ENCODE measurements at regions not wholly inside any gene's neighbourhood (a gene's known extent, or its start where the extent isn't known, plus 50 kb on each side); places are given as distances from the start of the nearest gene placed in this dataset.
A peak's percentile ranks its signal among the peaks of the same experiment; 100 is the strongest.

GRCh38 chr22:34055525-34056200 is 135.4 kb upstream of the LARGE1 start:
- no peak for DNase-seq (ENCODE audit: low spot score)

DNA sequence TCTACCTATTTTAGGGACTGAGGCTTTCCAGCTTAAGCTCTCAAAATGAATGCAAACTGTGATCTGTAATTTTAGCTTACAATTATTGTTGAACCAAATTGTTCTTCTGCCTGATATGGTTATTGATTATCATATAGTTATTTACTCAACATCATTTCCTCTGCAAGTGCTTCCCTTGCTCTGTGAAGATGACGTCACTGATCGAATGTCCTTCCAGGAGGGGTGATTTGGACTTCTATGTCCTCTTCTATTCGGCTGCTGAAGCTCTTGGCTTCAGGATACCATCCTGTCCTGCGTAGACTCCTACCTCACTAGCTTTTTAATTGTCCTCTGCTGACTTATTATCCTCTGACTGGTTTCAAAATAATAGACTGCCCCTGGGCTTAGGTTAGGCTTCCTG is 137.4 kb upstream of the LARGE1 start:
- no peak for DNase-seq (ENCODE audit: low spot score)

DNA sequence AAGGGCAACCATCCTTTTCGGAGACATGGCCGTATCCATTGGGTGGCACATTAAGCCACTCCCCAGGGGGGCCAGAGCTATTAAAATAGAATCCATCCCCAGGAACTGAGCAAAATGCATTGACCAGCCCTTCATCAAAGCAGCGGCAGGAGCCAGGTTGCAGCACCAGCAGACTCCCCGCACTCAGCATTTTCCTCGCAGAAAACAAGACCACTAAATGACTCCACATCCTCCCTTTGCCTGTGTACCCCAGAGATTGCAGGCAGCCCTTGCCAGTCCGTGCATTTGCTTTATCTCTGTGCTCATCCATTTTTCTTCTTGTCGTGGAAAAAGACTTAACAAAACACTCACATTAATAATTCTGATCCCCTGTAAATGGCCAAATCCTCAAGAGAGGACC is 144.4 kb upstream of the LARGE1 start:
- no peak for DNase-seq (ENCODE audit: low spot score)

DNA sequence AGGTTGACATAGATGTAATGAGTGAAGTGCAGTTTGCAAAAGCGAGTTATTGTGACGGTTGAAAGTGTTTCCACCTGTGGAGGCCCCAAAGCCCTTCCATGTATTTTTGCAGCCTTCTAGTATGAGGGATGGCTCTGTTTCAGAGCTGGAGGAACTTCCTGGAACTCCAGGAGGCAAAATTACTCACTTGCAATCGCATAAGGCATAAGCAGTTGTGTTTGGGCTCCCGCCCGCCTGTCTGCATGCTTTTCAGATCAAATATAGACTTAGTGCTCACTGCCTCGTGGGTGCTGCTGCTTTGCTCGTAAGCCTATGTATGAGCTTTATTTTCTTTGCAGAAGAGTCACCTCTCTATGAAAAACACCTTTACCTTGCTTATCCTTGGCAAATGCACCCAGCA is 146.8 kb upstream of the LARGE1 start:
- no peak for DNase-seq (ENCODE audit: low spot score)

GRCh38 chr22:34068001-34068400 is 147.7 kb upstream of the LARGE1 start:
- no peak for DNase-seq (ENCODE audit: low spot score)

- no peak for DNase-seq (ENCODE audit: low spot score)
Measured at GRCh38 chr22:34070051-34070450, 149.8 kb upstream of the LARGE1 start.

DNA sequence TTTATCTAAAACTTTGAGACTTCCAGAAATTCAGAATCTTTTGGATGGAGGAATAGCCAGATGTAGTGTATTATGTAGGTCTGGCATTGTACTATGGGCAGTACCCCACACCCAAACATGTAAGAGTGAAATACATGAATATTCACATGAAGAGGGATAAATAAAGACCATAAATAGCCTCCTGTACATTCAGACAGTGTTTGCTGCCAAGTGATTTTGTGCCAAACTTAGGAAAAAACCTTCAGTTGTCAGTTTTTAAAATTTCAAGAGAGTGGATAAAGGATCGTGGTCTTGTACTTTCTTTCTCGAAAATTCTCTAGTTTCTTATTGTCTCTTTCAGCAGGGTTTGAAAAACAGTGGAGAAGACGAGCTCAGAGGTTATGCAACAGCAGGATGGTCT is 150.3 kb upstream of the LARGE1 start:
- no peak for DNase-seq (ENCODE audit: low spot score)

- no peak for DNase-seq (ENCODE audit: low spot score)
Measured at GRCh38 chr22:34072585-34072984, 152.3 kb upstream of the LARGE1 start.

GRCh38 chr22:34080433-34080832 is 160.2 kb upstream of the LARGE1 start:
- DNase-seq (ENCODE audit: low spot score), result no peak

GRCh38 chr22:34096770-34097169 is 176.5 kb upstream of the LARGE1 start:
- no peak for DNase-seq (ENCODE audit: low spot score)

DNA sequence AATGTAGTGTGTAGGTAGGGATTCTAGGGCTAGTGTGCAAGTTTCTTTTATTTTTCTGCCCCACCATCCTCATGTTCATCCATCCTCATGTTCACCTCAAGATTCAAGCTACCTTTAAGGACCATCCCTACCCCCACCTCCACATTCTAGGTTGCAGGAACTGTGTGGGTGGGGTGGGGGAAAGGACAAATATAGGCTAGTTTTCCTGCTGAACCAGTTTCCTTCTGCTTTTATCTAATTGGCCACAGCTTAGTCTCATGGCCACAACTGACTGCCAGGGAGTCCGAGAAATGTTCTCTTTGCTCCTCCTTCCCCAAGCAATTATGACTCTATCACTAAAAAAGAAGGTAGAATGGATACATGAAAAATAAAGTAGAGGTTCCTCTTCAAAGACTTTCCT is 179.0 kb upstream of the LARGE1 start:
- DNase-seq (ENCODE audit: low spot score), result no peak

DNA sequence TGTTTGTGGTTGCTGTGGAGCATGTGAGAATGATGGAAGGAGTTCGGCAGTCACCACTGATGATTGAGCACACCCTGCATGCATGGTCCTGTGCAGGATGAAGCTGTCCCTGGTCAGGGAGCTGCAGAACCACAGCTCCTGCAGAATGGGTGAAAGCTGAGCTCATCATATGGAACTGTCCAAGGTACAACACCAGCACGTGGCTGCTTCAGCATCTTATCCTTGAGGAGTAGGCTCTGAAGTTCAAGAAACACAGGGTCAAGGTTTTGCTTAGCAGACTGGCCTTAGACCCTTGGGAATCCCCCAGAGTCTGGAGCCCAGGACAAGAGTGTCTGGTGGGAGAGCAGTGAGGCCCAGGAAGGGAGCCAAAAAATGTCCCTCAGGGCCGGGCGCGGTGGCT is 182.4 kb upstream of the LARGE1 start:
- DNase-seq (ENCODE audit: low spot score), result no peak

GRCh38 chr22:34105461-34106062 is 185.3 kb upstream of the LARGE1 start:
- peak; percentile 50 for DNase-seq (ENCODE audit: low spot score)

DNA sequence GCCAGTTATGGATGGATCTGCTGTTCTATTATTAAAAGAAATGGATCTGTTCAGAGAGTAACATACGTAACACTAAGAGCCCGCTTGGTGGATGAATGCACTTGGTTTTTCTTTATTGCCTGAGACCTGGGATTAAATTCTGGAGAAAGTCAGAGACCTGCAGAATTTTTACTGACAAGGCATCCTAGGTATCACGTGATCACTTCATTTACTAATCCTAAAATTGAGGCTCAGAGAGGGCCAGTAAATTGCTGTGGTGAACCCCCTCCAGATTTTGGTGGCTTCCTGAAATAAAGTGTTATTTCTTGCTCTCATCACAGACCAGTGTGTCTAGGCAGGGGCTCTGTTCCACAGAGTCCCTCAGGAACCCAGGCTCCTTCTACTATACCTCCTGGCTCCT is 187.9 kb upstream of the LARGE1 start:
- no peak for DNase-seq (ENCODE audit: low spot score)

- peak; percentile 69 for DNase-seq (ENCODE audit: low spot score)
Measured at GRCh38 chr22:34111210-34111824, 191.0 kb upstream of the LARGE1 start.

GRCh38 chr22:34113381-34113780 is 193.1 kb upstream of the LARGE1 start:
- DNase-seq (ENCODE audit: low spot score), result no peak

- no peak for DNase-seq (ENCODE audit: low spot score)
Measured at GRCh38 chr22:34114406-34114805, 194.1 kb upstream of the LARGE1 start.

GRCh38 chr22:34115722-34116121 is 195.4 kb upstream of the LARGE1 start:
- DNase-seq (ENCODE audit: low spot score), result no peak

- no peak for DNase-seq (ENCODE audit: low spot score)
Measured at GRCh38 chr22:34116126-34116525, 195.8 kb upstream of the LARGE1 start.

GRCh38 chr22:34122042-34122441 is 201.8 kb upstream of the LARGE1 start:
- DNase-seq (ENCODE audit: low spot score), result no peak

- no peak for DNase-seq (ENCODE audit: low spot score)
Measured at GRCh38 chr22:34129691-34130486, 209.6 kb upstream of the LARGE1 start.

DNA sequence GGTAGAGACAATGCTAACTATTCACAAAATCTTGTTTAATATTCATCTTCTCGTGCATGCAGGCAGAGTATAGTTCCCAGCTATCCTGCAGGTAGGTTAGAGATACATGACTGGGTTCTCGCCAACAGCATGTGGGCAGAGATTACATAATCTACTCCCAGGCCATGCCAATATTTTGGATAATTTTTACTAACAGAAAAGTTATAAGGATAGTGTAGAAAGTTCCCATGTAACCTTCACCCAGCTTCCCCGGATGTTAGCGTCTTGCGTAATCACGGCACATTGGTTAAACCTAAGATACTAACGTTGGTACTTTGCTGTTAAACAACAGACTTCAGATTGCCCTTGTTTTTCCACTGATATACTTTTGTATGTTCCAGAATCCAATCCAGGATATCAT is 215.5 kb upstream of the LARGE1 start:
- DNase-seq (ENCODE audit: low spot score), result no peak

DNA sequence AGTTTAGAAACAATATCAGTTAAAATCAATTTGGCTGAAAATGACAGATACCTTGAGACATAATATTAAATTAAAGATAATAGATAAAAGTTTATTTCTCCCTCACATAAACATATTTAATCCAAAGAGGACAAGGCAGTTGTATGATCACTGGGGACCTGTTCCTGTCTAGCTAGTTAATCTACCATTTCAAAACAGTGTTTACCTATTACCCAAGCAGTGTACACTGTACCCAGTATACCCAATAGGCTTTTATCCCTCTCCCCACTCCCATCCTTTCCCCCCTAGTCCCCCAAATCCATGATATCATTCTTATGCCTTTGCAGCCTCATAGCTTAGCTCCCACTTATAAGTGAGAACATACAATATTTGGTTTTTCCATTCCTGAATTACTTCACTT is 229.7 kb upstream of the LARGE1 start:
- no peak for DNase-seq (ENCODE audit: low spot score)

Measured in GM03348 (cell line).